Gastroesophageal sphincter (tissue), 2 donors: ENCODE measurements at regions not wholly inside any gene's neighbourhood (a gene's known extent, or its start where the extent isn't known, plus 50 kb on each side); places are given as distances from the start of the nearest gene placed in this dataset.

ENCODE experiments used
- EP300 ChIP-seq: sonication (generic); formaldehyde crosslinking; IDR thresholded peaks from one replicate; pipeline ENCODE4 v1.6.1; 2017; ENCODE audit warnings: antibody characterized with exemption, mild to moderate bottlenecking
- POLR2A ChIP-seq, 2 donors: fragments of 450-650 bp; IDR thresholded peaks; one replicate each; pipeline ENCODE4 v1.6.1; 2017; ENCODE audit warnings: antibody characterized with exemption in 2 of 2, mild to moderate bottlenecking in 2 of 2, moderate library complexity in 1 of 2

- no peak for TF ChIP-seq POLR2A (IDR thresholded peaks at IDR 0.05)
- no peak for TF ChIP-seq EP300
These were observed 427.3 kb upstream of the RASGEF1B start for GRCh38 chr4:81898862-81899504.
